Activated CD4-positive, CD25-positive, alpha-beta regulatory T cell treated with anti-CD3 and anti-CD28 coated beads, Interleukin-2, amount 50 U/mL, for 72 hours (primary cell): ENCODE measurements at regions not wholly inside any gene's neighbourhood (a gene's known extent, or its start where the extent isn't known, plus 50 kb on each side); places are given as distances from the start of the nearest gene placed in this dataset.

ENCODE experiments used
- DNase-seq: peaks from one replicate; pipeline ENCODE4 v3.0.0; 2021

- no peak for DNase-seq
Measured at GRCh38 chr12:111221062-111222026, 147.6 kb downstream of the PHETA1 start.

GRCh38 chr12:111220363-111220762 lies 148.5 kb downstream of the PHETA1 start:
- no peak for DNase-seq

DNA sequence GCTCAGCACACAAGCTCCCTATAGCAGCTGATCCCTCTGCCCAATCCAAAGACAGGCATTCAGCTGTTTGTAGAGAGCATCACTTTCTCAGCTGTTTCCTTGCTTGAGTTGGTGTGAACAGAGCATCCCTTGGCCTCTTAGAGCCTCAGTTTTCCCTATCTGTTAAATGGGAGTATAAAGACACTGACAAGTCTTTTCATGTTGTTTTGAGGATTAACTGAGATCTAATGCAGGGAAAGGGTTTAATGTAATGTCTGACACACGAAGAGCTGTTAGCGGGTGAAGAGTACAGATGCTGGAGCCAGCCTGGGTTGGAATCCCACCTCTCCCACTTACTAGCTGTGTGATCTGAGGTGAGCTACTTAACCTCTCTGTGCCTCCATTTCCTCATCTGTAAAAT lies 149.5 kb downstream of the PHETA1 start:
- no peak for DNase-seq

GRCh38 chr12:111218499-111218898 lies 150.4 kb downstream of the PHETA1 start:
- DNase-seq = no peak

- no peak for DNase-seq
Measured at GRCh38 chr12:111216387-111217159, 152.3 kb downstream of the PHETA1 start.

DNA sequence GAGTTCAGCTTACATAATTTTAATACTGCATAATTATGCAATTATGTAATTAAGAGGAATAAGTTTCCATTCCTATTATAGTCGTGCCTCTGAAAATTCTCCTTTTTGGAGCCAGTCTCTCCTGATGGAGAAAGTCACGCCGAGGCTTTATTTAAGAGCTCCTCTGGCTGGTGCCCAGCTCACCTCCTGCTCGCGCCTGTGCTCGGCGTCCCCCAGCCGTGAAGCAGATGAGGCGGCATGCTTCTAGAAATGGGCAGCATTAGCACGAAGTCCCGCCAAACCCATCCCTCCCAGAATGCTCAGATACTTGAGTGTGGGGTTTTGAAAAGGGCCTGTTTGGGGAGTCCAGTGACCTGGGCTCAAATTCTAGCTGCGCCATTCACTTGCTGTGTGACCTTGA lies 153.0 kb downstream of the PHETA1 start:
- no peak for DNase-seq

DNA sequence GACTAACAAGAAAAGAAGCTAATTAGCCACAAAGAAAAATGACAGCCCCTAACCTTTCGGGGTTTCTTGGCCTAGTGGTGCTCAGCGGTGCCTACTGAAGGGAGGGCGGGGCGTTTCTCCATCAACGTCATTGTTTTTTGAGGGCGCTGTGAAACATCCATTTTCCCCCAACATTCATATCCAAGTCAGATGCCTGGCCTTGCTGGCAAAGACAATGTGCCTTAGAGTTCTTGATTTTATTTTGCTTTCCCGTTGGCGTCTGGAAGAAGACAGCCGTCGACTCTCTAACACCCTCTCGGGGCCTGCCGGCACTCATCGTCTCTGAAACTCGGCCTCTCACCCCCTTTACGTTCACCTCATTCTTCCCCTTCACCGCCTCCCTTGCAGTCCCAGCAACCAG lies 154.5 kb downstream of the PHETA1 start:
- no peak for DNase-seq

DNA sequence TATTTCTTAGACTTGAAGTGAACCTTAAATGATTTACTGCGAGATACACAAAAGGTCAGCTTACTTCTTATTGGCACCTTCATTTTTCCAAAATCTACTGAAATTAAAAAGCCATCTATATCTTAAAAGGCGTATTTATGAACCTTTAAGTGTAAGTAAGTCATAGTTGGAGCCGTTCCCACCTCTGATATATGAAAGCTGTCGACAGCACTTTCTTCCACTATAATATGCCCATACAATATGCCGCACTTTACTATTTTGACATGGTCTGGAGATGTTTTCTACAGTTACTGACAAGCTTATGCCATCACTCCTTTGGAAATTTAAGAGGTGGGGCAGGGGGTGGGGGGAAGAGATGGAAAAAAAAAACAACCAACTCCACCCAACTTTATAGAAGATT lies 155.3 kb downstream of the PHETA1 start:
- DNase-seq = no peak

DNA sequence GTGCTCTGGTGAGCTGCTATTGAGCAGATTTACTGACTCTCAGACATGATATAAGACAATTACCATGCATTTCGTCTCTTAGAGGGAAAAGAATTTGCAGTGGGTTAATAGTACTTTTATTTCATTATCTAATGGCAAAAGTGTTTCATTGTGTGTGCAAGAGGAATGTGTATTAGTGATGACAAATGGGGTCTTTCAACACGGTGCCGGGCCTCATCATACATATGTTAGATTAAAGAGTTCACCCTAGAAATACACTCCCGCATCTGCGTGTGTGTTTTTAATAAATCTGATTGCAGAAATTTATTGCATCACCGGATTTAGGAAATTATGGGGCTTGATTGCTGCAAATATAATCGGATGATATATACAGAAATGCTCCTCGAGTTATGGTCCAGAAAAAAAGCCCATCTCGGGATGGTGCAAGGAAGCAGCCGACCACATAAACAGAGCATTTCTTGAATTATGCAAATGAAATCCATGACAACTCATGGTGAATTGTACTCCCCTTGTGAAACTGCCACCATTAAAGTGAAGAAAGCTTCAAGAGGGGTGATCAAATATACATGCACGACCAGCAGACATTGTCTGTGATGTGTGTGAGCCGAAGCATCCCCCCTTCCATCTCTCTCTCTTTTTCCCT lies 156.0 kb downstream of the PHETA1 start:
- DNase-seq = no peak

DNA sequence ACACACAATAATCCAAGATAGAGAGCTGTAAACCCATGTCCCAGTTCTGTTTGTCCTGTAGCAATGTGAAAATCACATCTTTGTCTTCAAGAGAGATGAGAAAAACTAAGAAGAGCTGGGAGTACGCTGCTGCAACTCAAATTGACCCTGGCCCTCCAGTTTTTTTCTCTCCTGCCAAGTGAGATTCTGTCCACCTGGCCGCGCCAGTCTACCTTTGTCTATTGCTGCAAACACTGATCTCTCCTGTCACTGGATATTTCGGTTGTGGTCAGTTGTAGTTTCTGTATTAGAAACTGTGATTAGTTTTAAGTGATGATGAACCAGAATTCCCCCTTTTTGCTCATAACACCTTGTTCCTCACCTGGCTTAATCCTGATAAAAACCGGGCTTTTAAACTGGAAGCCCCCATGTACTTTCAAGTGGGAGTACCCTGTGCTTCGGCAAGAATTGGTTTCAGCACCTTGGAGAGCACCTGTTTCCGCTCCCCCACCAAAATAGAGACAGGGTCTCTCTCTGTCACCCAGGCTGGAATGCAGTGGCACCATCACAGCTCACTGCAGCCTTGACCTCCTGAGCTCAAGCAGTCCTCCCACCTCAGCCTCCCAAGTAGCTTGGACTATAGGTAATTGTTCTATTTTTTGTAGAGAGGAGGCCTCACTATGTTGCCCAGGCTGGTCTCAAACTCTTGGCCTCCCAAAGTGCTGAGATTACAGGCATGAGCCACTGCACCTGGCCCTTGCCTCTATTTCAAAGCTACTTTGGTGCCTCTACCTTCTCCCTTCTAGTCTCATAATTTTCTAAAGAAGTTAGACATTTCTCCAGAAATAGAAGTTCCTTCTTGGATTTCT lies 156.8 kb downstream of the PHETA1 start:
- no peak for DNase-seq

DNA sequence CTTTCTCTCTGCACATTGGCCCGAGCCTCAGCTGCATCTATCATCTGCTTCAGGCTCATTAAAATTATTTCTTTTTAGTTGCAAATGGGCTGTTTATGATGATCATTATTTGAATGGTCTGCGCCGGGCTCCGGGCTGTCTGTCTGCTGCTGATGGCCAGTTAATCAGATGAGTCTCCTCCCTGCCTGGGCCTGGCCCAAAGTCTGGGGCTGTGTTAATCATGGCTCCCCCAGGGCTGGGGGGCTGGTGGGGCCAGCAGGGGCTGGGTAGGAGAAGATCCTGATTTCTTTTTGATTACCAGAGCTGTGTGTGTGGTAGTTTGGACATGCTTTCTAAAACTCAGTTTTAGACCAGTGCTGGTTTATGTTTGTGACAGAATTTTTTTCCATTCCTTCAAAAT lies 159.1 kb downstream of the PHETA1 start:
- DNase-seq = no peak

- no peak for DNase-seq
Measured at GRCh38 chr12:111207761-111208160, 161.1 kb downstream of the PHETA1 start.

- DNase-seq = no peak
Measured at GRCh38 chr12:111204788-111205241, 164.1 kb downstream of the PHETA1 start.

DNA sequence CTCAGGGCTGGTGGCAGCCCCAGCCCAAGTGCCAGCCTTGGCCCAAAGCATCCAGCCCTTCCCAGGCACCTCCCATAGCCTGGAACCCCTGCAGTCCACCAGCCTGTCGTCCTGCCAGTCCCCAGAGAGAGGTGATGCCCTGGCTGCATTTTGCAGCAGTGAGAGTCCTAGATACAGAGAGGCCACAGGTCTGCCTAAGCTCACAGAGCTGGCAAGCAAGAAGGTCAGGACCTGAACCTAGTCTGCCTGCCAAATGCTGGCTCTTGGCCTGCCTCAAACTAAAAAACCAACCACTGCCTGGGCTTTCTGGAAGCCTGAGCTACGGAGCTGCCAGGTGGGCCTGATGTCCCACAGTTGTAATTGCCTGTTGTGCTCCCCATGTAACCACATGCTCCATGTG lies 164.9 kb downstream of the PHETA1 start:
- no peak for DNase-seq

- DNase-seq = no peak
Measured at GRCh38 chr12:111203446-111203845, 165.4 kb downstream of the PHETA1 start.

DNA sequence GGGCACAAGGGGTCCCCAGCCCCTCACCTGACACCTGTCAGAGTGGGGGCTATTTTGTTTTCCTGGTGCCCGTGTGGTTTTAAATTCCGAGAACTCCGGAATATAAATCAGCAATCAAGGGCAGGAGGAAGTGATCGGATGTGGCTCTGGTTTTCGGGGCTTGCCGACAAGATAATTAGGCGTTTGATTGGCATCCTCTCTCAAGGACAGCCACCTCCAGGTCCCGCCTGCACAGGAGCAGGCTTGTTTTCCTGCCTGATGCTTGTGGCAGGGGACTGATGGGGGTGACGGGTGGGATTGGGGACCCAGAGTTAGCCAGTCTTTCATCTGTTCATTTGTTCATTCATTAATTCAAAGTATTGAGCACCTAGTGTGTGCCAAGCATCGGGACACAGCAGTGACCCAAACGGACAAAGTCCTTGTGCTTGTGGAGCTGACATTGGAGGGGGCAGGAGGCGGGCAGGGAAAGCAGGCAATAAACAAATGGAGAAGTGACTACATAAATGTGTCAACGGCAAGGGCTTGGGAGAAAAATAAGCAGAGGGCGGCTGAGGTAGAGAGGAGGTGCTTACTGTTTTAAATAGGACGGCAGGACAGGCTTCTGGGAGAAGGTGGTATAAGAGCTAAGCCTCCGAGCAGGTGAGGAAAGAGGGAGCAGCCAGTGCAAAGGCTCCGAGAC lies 166.5 kb downstream of the PHETA1 start:
- DNase-seq = no peak

DNA sequence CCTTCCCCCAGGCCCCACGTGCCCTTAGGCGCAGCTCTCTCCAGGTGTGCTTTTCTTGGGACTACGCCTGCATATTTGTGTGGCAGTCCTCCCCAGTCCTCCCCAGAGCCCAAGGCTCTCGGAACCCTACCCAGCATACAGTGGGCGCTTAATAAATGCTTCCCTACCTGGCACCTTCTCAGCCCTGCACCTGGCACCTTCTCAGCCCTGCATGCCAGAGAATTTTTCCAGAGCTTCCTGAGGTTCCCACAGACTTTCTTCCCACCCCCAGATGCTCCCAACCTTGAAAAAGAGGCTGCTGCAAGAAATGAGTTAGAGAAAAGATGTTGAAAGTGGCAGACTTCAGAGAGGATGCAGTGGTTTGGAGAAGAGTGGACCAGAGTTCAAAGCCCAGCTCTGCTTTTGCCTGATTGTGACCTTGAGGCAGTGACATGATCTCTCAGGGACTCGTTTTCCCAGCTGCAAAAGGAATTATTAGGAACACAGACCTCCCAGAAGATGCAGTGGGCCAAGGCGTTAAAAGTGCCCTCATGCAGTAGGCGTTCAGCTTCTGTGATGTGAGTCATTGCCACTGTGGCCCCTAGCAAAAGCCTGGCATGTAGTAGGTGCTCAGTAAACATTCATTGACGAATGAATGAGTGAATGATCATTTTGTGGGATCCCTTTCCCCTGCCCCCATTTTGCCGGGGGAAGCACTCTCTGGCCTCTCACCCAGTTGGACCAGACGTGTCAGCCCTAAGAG lies 167.2 kb downstream of the PHETA1 start:
- DNase-seq = no peak

GRCh38 chr12:111201036-111201435 lies 167.9 kb downstream of the PHETA1 start:
- DNase-seq = no peak

DNA sequence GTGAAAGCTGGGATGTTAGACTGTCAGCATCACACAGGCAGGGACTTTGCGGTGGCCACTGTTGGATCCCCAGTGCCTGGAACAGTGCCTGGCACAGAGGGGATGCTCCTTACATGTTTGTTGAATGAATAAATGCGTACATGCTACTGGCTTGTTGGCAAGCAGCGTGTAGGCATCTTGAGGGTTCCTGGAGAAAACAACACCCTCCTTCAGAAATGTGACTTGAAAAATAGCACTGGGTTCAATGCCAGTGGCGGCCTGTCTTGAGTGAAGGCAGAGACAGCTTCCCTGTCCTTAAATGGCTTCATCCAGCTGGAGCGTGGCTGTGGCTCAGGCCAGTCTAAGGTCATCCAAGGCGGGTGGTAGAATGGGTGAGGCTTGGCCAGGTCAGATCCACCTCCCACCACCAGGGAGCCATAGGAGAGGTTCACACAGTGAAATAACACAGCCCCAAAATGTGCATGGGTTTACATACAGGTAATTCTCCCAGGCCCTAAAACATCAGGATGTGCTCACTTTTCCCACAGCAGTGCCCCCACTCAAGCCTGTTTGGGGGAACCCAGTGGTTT lies 171.4 kb downstream of the PHETA1 start:
- DNase-seq = no peak

DNA sequence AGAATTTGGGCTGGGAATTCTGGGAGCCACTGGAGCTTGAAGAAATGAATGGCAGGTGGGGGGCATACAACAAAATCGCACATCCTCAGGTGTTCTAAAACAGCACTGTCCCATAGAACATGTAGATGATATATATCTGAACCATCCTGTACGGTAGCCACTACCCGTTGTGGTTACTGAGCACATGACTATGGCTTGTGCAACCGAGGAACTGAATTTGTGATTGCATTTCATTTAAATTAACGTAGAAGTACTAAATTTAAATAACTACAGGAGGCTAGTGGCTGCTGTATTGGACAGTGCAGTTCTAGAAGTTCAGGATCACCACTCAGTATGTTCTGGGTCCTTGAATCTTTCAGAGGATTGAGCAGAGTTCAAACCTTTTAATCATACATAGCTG lies 172.4 kb downstream of the PHETA1 start:
- DNase-seq = no peak

GRCh38 chr12:111195316-111195715 lies 173.6 kb downstream of the PHETA1 start:
- DNase-seq = no peak
